ENCODE measurements at regions not wholly inside any gene's neighbourhood (a gene's known extent, or its start where the extent isn't known, plus 50 kb on each side); places are given as distances from the start of the nearest gene placed in this dataset.

DNA sequence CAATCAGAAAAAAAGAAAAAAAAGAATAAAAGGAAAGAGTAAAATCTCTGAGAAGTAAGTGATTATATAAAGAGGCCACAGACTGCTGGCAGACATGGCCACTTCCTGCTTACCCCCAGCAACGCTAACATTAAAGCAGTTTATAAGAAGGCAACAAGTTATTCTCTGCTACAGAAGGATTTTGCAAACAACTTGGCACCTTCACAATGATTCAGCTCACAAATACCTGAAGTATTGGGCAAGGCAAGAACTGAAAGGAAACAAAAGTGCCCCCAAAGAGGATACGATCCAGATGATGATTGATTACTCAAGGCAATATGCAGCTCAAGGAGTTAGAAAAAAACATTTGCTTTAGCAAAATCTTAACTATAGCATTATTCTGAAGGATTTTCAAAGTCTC is 718.8 kb downstream of the KLHL13 start:
- H3K27ac ChIP-seq (ENCODE audit: extremely low read depth, low read depth, low read length), result no peak overlapping the region
- H3K4me2 ChIP-seq (ENCODE audit: insufficient read depth, low read length), result no peak overlapping the region
- CTCF ChIA-PET (ENCODE audit: low intra/inter-chr PET ratio), result no interaction called here
- H3K9ac ChIP-seq (ENCODE audit: insufficient read depth in 1 of 2, low read depth in 2 of 2, low read length in 2 of 2), result no peak overlapping the region
- no peaks in the 10 kb centered on the region for H3K9me1 ChIP-seq (ENCODE audit: control insufficient read depth, insufficient read depth, low read length)
- FAIRE-seq (no peak), DNase-seq (ENCODE audit: extremely low read depth in 1 of 4, low spot score in 3 of 4) (no peak), ATAC-seq (no peak)
- H3K79me2 ChIP-seq (ENCODE audit: control insufficient read depth, insufficient read depth, low read length), result no peaks in the 10 kb centered on the region
- no peaks in the 10 kb centered on the region for H3K36me3 ChIP-seq (ENCODE audit: control insufficient read depth, insufficient read depth, low read length)
- H2AFZ ChIP-seq (ENCODE audit: low read depth, low read length), result no peak overlapping the region
- 0% methylated on average over 2 of the region's 2 CpGs for WGBS (ENCODE audit: insufficient coverage, low coverage, missing lambda C conversion rate)
- no peaks in the 10 kb centered on the region for H4K20me1 ChIP-seq (replicated peaks; ENCODE audit: control insufficient read depth, insufficient read depth, low read length)
- no TSS peak for BruUV-seq (replicated peaks)
- in situ Hi-C loops (cut with MboI), result no loop called here
- POLR2A ChIA-PET, result no interaction called here
- intact Hi-C loops (cut with micrococcal nuclease), result no loop called here
- H3K9me3 ChIP-seq (replicated peaks; ENCODE audit: control insufficient read depth, insufficient read depth, low read depth, low read length), result no peaks in the 10 kb centered on the region
- no peaks in the 10 kb centered on the region for H3K27me3 ChIP-seq (ENCODE audit: control insufficient read depth in 2 of 2, insufficient read depth in 2 of 2, low read length in 2 of 2)
- no peaks in the 10 kb centered on the region for H3K4me1 ChIP-seq (replicated peaks in 1 of 2; ENCODE audit: control insufficient read depth in 2 of 2, insufficient read depth in 2 of 2, low read length in 2 of 2)
- H3K4me3 ChIP-seq, result no peak overlapping the region
- no peak for TF ChIP-seq ZNF707 (CRISPR knock-in tag; conservative IDR thresholded peaks at IDR 0.05)
- TF ChIP-seq CBX8 (IDR thresholded peaks at IDR 0.05; ENCODE audit: borderline replicate concordance, extremely low read depth, low read depth, low read length, poor library complexity, severe bottlenecking), result no peak
- no peak for TF ChIP-seq EHMT2 (IDR thresholded peaks at IDR 0.05)
- no peak for TF ChIP-seq NR3C1 (CRISPR knock-in tag; IDR thresholded peaks at IDR 0.05)
- no peak for TF ChIP-seq MAFK (IDR thresholded peaks at IDR 0.05; ENCODE audit: low read length)
- no peak for TF ChIP-seq HDAC6 (IDR thresholded peaks at IDR 0.05; ENCODE audit: low read depth, low read length)
- TF ChIP-seq, protein P1, sequence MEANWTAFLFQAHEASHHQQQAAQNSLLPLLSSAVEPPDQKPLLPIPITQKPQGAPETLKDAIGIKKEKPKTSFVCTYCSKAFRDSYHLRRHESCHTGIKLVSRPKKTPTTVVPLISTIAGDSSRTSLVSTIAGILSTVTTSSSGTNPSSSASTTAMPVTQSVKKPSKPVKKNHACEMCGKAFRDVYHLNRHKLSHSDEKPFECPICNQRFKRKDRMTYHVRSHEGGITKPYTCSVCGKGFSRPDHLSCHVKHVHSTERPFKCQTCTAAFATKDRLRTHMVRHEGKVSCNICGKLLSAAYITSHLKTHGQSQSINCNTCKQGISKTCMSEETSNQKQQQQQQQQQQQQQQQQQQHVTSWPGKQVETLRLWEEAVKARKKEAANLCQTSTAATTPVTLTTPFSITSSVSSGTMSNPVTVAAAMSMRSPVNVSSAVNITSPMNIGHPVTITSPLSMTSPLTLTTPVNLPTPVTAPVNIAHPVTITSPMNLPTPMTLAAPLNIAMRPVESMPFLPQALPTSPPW (CRISPR knock-in tag; IDR thresholded peaks at IDR 0.05), result no peak
- TF ChIP-seq ZNF274 (IDR thresholded peaks at IDR 0.05; ENCODE audit: borderline replicate concordance, low read depth, low read length), result no peak
- no peak for TF ChIP-seq RBM15 (IDR thresholded peaks at IDR 0.05; ENCODE audit: insufficient read depth, low read length)
- no peak for TF ChIP-seq HINFP (tag; conservative IDR thresholded peaks at IDR 0.05; ENCODE audit: low read depth)
- TF ChIP-seq RBBP5 (IDR thresholded peaks at IDR 0.05; ENCODE audit: borderline replicate concordance, insufficient read depth, low read length, poor library complexity, severe bottlenecking), result no peak
- TF ChIP-seq TCF15 (CRISPR knock-in tag; IDR thresholded peaks at IDR 0.05), result no peak
- TF ChIP-seq, protein P2, sequence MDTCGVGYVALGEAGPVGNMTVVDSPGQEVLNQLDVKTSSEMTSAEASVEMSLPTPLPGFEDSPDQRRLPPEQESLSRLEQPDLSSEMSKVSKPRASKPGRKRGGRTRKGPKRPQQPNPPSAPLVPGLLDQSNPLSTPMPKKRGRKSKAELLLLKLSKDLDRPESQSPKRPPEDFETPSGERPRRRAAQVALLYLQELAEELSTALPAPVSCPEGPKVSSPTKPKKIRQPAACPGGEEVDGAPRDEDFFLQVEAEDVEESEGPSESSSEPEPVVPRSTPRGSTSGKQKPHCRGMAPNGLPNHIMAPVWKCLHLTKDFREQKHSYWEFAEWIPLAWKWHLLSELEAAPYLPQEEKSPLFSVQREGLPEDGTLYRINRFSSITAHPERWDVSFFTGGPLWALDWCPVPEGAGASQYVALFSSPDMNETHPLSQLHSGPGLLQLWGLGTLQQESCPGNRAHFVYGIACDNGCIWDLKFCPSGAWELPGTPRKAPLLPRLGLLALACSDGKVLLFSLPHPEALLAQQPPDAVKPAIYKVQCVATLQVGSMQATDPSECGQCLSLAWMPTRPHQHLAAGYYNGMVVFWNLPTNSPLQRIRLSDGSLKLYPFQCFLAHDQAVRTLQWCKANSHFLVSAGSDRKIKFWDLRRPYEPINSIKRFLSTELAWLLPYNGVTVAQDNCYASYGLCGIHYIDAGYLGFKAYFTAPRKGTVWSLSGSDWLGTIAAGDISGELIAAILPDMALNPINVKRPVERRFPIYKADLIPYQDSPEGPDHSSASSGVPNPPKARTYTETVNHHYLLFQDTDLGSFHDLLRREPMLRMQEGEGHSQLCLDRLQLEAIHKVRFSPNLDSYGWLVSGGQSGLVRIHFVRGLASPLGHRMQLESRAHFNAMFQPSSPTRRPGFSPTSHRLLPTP (IDR thresholded peaks at IDR 0.05; ENCODE audit: borderline replicate concordance, extremely low read depth, insufficient read length), result no peak
- TF ChIP-seq KDM2B (CRISPR knock-in tag; IDR thresholded peaks at IDR 0.05), result no peak
- no peak for TF ChIP-seq ZNF584 (CRISPR knock-in tag; IDR thresholded peaks at IDR 0.05; ENCODE audit: low read depth)
- no peak for TF ChIP-seq NR1H2 (CRISPR knock-in tag; IDR thresholded peaks at IDR 0.05)
